ENCODE measurements at regions not wholly inside any gene's neighbourhood (a gene's known extent, or its start where the extent isn't known, plus 50 kb on each side); places are given as distances from the start of the nearest gene placed in this dataset.

DNA sequence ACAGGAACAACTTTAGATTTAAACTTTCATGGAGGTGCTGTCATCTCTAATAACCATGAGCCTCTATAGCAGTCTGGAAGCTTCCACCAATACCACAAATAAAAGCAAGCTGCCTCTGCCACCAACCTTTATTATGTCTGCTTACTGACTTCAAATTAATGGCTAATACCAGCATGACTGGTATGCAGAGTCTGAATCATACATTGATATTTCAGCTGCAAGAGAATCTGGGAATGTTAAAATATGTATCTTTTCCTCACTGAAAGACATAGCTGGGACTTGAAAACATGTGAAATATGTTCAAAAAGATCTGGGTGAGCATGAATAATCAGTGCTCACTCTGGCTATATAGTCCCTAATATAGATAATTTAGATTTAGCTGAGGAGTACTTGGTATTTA lies 488.6 kb downstream of the CDH8 start:
- TF ChIP-seq, protein P1, sequence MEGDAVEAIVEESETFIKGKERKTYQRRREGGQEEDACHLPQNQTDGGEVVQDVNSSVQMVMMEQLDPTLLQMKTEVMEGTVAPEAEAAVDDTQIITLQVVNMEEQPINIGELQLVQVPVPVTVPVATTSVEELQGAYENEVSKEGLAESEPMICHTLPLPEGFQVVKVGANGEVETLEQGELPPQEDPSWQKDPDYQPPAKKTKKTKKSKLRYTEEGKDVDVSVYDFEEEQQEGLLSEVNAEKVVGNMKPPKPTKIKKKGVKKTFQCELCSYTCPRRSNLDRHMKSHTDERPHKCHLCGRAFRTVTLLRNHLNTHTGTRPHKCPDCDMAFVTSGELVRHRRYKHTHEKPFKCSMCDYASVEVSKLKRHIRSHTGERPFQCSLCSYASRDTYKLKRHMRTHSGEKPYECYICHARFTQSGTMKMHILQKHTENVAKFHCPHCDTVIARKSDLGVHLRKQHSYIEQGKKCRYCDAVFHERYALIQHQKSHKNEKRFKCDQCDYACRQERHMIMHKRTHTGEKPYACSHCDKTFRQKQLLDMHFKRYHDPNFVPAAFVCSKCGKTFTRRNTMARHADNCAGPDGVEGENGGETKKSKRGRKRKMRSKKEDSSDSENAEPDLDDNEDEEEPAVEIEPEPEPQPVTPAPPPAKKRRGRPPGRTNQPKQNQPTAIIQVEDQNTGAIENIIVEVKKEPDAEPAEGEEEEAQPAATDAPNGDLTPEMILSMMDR (conservative IDR thresholded peaks at IDR 0.05; ENCODE audit: control insufficient read depth, insufficient read depth, low read depth, low read length): no peak
- no peak overlapping the region for H3K4me3 ChIP-seq (ENCODE audit: control insufficient read depth, low read depth, low read length)
- DNase-seq (ENCODE audit: low read depth): no peak

DNA sequence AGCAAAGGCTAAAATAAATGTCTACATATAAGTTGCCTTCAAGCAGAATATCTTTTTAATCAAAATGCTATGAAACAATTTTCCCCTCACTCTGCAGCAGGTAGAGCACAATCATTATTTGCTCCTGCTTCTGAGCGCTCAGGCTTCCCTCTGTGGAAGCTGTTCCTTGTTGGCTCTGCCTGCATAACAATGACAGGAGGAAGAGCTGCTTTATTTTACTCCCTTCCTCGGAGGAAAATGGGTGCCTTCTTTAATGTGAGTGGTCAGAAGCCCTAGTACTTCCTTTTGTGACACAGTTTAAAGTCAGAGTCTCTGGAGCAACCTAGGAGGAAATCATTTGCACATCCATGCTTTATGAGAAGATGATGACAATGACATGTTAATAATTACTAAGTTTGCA lies 492.1 kb downstream of the CDH8 start:
- DNase-seq (ENCODE audit: low read depth): no peak
- TF ChIP-seq, protein P1 (conservative IDR thresholded peaks at IDR 0.05; ENCODE audit: control insufficient read depth, insufficient read depth, low read depth, low read length): no peak
- H3K4me3 ChIP-seq (ENCODE audit: control insufficient read depth, low read depth, low read length): no peak overlapping the region

DNA sequence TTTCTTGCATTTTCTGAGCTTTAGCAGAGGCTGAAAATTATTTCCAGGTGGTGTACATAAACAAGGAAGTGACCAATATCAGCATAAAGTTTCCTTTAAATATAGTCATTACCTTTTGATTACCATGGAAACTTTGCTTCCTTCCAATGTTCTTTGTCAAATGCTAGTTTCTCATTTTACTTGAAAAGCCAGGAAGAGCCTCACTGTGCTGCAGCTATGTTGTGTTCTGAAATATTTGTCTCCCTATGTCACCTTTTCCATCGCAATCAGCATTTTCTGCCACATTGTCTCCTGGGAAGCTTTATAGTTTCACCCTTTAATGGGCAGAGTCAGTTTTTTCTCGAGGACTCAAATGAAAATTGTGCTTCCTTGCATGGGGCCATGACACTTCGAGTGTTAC lies 496.0 kb downstream of the CDH8 start:
- no peak for DNase-seq (ENCODE audit: low read depth)
- TF ChIP-seq, protein P1 (conservative IDR thresholded peaks at IDR 0.05; ENCODE audit: control insufficient read depth, insufficient read depth, low read depth, low read length): no peak
- H3K4me3 ChIP-seq (ENCODE audit: control insufficient read depth, low read depth, low read length): no peak overlapping the region

DNA sequence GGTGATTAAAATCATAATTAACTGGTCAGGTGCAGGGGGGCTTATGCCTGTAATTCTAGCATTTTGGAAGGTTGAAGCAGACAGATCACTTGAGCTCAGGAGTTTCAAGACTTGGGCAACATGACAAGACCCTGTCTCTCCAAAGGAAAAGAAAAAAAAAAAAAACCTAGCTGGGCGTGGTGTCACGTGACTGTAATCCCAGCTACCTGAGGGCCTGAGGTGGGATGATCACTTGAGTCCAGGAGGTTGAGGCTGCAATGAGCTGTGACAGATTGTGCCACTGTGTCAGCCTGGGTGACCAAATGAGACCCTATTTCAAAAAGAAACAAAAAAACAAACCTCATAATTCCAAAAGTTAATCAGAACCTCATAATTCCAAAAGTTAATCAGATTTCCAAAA lies 505.5 kb downstream of the CDH8 start:
- TF ChIP-seq, protein P1 (conservative IDR thresholded peaks at IDR 0.05; ENCODE audit: control insufficient read depth, insufficient read depth, low read depth, low read length): no peak
- no peak for DNase-seq (ENCODE audit: low read depth)
- H3K4me3 ChIP-seq (ENCODE audit: control insufficient read depth, low read depth, low read length): no peak overlapping the region

DNA sequence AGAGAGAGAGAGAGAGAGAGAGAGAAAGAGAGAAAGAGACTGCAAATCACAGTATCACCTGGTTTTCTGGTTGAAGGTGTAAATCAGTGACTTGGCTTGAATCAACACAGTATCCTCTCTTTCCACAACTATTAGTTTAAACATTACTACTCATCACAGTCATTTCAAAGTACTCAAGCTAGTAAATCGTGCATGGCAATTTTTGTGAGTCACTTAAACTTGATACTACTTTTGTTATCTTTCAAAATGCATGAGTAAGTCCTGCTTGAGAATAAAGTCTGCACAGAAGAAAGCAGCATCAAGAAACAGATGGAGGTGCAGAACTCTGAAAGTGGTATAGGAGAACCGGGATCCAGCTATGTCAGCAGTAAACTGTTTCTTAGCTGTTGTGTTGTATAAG lies 535.4 kb downstream of the CDH8 start:
- H3K4me3 ChIP-seq (ENCODE audit: control insufficient read depth, low read depth, low read length): no peak overlapping the region
- no peak for DNase-seq (ENCODE audit: low read depth)
- TF ChIP-seq, protein P1 (conservative IDR thresholded peaks at IDR 0.05; ENCODE audit: control insufficient read depth, insufficient read depth, low read depth, low read length): no peak

DNA sequence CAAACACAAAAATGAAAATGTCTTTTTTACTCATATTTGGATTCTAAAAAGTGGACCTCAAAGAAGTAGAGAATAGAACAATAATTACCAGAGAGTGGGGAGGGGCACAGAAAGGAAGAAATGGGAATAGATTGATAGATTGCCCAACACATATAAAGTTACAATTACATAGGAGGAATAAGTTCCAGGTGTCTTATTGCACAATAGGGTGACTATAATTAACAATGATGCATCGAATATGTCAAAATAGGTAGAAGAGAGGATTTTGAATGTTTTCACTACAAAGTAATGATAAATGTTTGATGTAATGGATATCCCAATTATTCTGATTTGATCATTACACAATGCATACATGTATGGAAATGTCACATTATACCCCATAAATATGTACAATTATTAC lies 556.0 kb downstream of the CDH8 start:
- DNase-seq (ENCODE audit: low read depth): no peak
- no peak overlapping the region for H3K4me3 ChIP-seq (ENCODE audit: control insufficient read depth, low read depth, low read length)
- TF ChIP-seq, protein P1 (conservative IDR thresholded peaks at IDR 0.05; ENCODE audit: control insufficient read depth, insufficient read depth, low read depth, low read length): no peak

DNA sequence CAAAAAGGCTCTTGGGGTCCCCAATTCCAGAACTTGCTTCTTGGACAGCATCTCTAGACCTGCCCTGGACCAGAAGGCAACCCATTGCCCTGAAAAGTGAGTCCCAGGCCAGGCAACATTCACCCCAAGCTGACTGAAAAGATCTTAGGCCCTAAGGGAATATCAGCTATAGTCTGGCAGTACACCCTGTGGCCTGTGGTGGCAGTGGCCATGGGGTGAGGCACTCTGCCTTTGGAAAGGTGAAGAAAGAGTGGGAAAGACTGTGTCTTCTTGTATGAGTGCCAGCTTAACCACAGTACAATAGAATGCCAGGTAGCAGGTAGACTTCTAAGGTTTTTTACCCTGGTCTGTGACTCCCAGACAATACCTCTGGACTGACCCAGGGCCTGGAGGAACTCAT lies 564.5 kb downstream of the CDH8 start:
- TF ChIP-seq, protein P1 (conservative IDR thresholded peaks at IDR 0.05; ENCODE audit: control insufficient read depth, insufficient read depth, low read depth, low read length): no peak
- no peak for DNase-seq (ENCODE audit: low read depth)
- H3K4me3 ChIP-seq (ENCODE audit: control insufficient read depth, low read depth, low read length): no peak overlapping the region
